AG04450 (cell line): ENCODE measurements at regions not wholly inside any gene's neighbourhood (a gene's known extent, or its start where the extent isn't known, plus 50 kb on each side); places are given as distances from the start of the nearest gene placed in this dataset.

Experiments
- CTCF ChIA-PET: fragments of 300-600, 350-600 bp; formaldehyde crosslinking; extraction: SDS; loops from one replicate; lab custom pipeline; 2022; ENCODE audit warnings: antibody characterized with exemption, inconsistent platforms; lab: Charles Lee
- POLR2A ChIA-PET: fragments of 350-600 bp; formaldehyde crosslinking; extraction: SDS; loops from one replicate; lab custom pipeline; 2021; ENCODE audit warnings: antibody characterized with exemption, inconsistent platforms; lab: Yijun Ruan, JAX
- DNase-seq: peaks from one replicate; pipeline ENCODE4 v3.0.0-alpha.2; 2011; ENCODE audit warnings: low read depth, low spot score
- H3K27ac ChIP-seq: one replicate; pipeline ENCODE4 v1.5.1; 2012; ENCODE audit warnings: low read depth, low read length, control low read depth
- H3K27me3 ChIP-seq: one replicate; pipeline ENCODE4 v1.6.0; 2012; ENCODE audit warnings: low read length; ENCODE audit not compliant: control insufficient read depth, insufficient read depth
- H3K4me3 ChIP-seq: 2 replicates; pipeline ENCODE4 v1.5.1; 2011; ENCODE audit warnings: mild to moderate bottlenecking, low read depth, low read length, control low read depth
- H3K9me3 ChIP-seq: 2 replicates; pipeline ENCODE4 v1.5.1; 2012; ENCODE audit warnings: low read length; ENCODE audit not compliant: control insufficient read depth, insufficient read depth
- CTCF ChIP-seq: IDR thresholded peaks from 2 replicates; pipeline ENCODE4 v1.5.1; 2011; ENCODE audit warnings: low read depth, low read length, control low read depth, inconsistent platforms

DNA sequence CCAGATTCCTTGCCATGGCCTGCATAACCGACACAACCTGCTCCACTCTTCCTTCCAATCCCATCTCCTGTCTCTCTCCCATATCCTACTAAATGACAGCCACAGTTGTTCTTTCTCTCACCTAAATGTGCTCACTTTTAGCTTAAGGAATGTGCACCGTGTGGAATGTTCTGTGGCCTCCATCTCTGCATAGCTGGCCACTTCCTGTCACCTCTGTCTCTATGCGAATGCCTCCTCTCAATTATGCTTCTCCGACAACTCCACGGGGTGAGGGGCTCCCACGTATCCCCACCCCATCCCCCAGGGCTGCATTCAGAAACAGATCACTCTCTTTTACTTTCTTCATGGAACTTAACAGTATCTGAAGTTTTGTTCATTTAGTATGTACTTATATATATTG is 110.7 kb downstream of the RAB18 start:
- H3K27ac ChIP-seq, result no peak overlapping the region
- DNase-seq, result no peak
- TF ChIP-seq CTCF, result no peak
- no peaks in the 10 kb centered on the region for H3K9me3 ChIP-seq
- ChIA-PET POLR2A (no interaction called here), CTCF (no interaction called here)
- H3K27me3 ChIP-seq, result no peaks in the 10 kb centered on the region
- H3K4me3 ChIP-seq, result no peak overlapping the region

DNA sequence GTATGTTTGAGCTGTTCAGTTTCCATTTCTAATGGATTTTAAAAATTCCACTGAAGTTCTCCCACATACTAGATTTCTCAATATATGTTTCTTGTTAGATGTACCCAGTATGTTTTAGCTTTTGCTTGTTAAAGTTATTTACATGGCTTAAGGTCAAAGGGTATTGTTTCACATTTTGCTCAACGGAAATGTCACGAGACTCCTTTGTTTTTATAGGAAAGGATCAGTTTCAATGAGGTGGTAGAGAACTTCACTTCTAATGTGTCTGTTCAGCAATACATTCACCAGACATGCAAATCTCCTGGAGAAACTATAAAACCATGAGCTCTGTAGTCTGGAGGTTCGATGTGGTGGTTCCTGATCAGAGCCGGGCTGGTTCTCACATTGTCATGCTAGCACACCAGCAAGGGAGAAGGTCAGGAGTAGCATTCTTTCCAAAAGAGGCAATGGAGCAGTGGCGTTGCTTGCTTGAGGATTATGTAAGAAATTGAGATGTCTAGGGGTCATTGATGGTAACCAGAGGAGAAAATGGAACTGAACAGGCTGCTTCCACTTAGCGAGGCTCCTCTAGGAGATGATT is 114.0 kb downstream of the RAB18 start:
- Histone ChIP-seq H3K9me3 (no peaks in the 10 kb centered on the region), H3K4me3 (no peak overlapping the region), H3K27ac (no peak overlapping the region), H3K27me3 (no peaks in the 10 kb centered on the region)
- DNase-seq, result no peak
- ChIA-PET CTCF (no interaction called here), POLR2A (no interaction called here)
- TF ChIP-seq CTCF, result no peak

- Histone ChIP-seq H3K27ac (no peak overlapping the region), H3K27me3 (no peaks in the 10 kb centered on the region), H3K9me3 (no peaks in the 10 kb centered on the region), H3K4me3 (no peak overlapping the region)
- DNase-seq, result no peak
- CTCF ChIA-PET, result no interaction called here
- no peak for TF ChIP-seq CTCF
- POLR2A ChIA-PET, result no interaction called here
Observed at GRCh38 chr10:27618906-27619305, 114.8 kb downstream of the RAB18 start.

- Histone ChIP-seq H3K27me3 (no peaks in the 10 kb centered on the region), H3K27ac (no peak overlapping the region), H3K9me3 (no peaks in the 10 kb centered on the region), H3K4me3 (no peak overlapping the region)
- POLR2A ChIA-PET, result no interaction called here
- CTCF ChIA-PET, result no interaction called here
- TF ChIP-seq CTCF, result no peak
- no peak for DNase-seq
Observed at GRCh38 chr10:27619329-27619728, 115.2 kb downstream of the RAB18 start.

- H3K4me3 ChIP-seq, result no peak overlapping the region
- TF ChIP-seq CTCF, result no peak
- DNase-seq, result no peak
- ChIA-PET POLR2A (interaction anchor here (0.7 kb wide), 2 partner anchors 22 to 1731 kb away, joined by 3 read pairs; no protein-coding TSS in a partner anchor), CTCF (interaction anchor here (0.5 kb wide), 1 partner anchor 61 kb away, joined by 4 read pairs; no protein-coding TSS in a partner anchor)
- H3K27me3 ChIP-seq, result no peaks in the 10 kb centered on the region
- no peaks in the 10 kb centered on the region for H3K9me3 ChIP-seq
- H3K27ac ChIP-seq, result no peak overlapping the region
Observed at GRCh38 chr10:27620430-27621397, 116.6 kb downstream of the RAB18 start.
